ENCODE measurements at regions not wholly inside any gene's neighbourhood (a gene's known extent, or its start where the extent isn't known, plus 50 kb on each side); places are given as distances from the start of the nearest gene placed in this dataset.

GRCh38 chr11:106464728-106465127 lies 387.3 kb downstream of the AASDHPPT start:
- FAIRE-seq = no peak

GRCh38 chr11:106466521-106467080 lies 389.1 kb downstream of the AASDHPPT start:
- FAIRE-seq = no peak

- FAIRE-seq = no peak
Observed at GRCh38 chr11:106467501-106467900, 390.0 kb downstream of the AASDHPPT start.

- no peak for FAIRE-seq
Observed at GRCh38 chr11:106468086-106468485, 390.6 kb downstream of the AASDHPPT start.

GRCh38 chr11:106468531-106468930 lies 391.1 kb downstream of the AASDHPPT start:
- no peak for FAIRE-seq

GRCh38 chr11:106470230-106470629 lies 392.8 kb downstream of the AASDHPPT start:
- no peak for FAIRE-seq

GRCh38 chr11:106471276-106471675 lies 393.8 kb downstream of the AASDHPPT start:
- FAIRE-seq = no peak

- FAIRE-seq = no peak
Observed at GRCh38 chr11:106473089-106473722, 395.7 kb downstream of the AASDHPPT start.

- no peak for FAIRE-seq
Observed at GRCh38 chr11:106474274-106474673, 396.8 kb downstream of the AASDHPPT start.

GRCh38 chr11:106475181-106475580 lies 397.7 kb downstream of the AASDHPPT start:
- no peak for FAIRE-seq

GRCh38 chr11:106477776-106478175 lies 400.3 kb downstream of the AASDHPPT start:
- FAIRE-seq = peak; percentile 13

GRCh38 chr11:106479646-106480045 lies 402.2 kb downstream of the AASDHPPT start:
- no peak for FAIRE-seq

- no peak for FAIRE-seq
Observed at GRCh38 chr11:106480581-106481190, 403.2 kb downstream of the AASDHPPT start.

- no peak for FAIRE-seq
Observed at GRCh38 chr11:106482917-106483785, 405.7 kb downstream of the AASDHPPT start.

- no peak for FAIRE-seq
Observed at GRCh38 chr11:106491751-106492150, 414.3 kb downstream of the AASDHPPT start.

- FAIRE-seq = no peak
Observed at GRCh38 chr11:106493751-106494150, 416.3 kb downstream of the AASDHPPT start.

- FAIRE-seq = no peak
Observed at GRCh38 chr11:106495046-106495445, 417.6 kb downstream of the AASDHPPT start.

GRCh38 chr11:106496677-106497076 lies 419.2 kb downstream of the AASDHPPT start:
- no peak for FAIRE-seq

- FAIRE-seq = no peak
Observed at GRCh38 chr11:106497321-106497720, 419.9 kb downstream of the AASDHPPT start.

GRCh38 chr11:106497822-106498221 lies 420.4 kb downstream of the AASDHPPT start:
- FAIRE-seq = no peak

- FAIRE-seq = no peak
Observed at GRCh38 chr11:106503901-106504300, 426.4 kb downstream of the AASDHPPT start.

GRCh38 chr11:106507645-106508306 lies 430.3 kb downstream of the AASDHPPT start:
- no peak for FAIRE-seq

- no peak for FAIRE-seq
Observed at GRCh38 chr11:106514706-106515105, 437.2 kb downstream of the AASDHPPT start.

Data from islet of Langerhans (tissue), 1 donor.